ENCODE measurements at regions not wholly inside any gene's neighbourhood (a gene's known extent, or its start where the extent isn't known, plus 50 kb on each side); places are given as distances from the start of the nearest gene placed in this dataset.
"Not testable (repeated sequence)": the region's sequence is repeated elsewhere in the genome, so short reads cannot be mapped to it uniquely, and the experiment has no call there.

- Histone ChIP-seq H3K9me3 (no peaks in the 10 kb centered on the region), H3K36me3 (no peaks in the 10 kb centered on the region), H3K4me1 (peaks cover 0 to 4% (median 0%) of the 10 kb centered on the region in 3 donors), H3K4me3 (no peak overlapping the region), H3K27ac (no peak overlapping the region), H3K27me3 (no peaks in the 10 kb centered on the region)
- TF ChIP-seq POLR2AphosphoS5 (IDR thresholded peaks at IDR 0.05), result no peak
- no peak for TF ChIP-seq EP300 (IDR thresholded peaks at IDR 0.05)
- TF ChIP-seq POLR2A (IDR thresholded peaks at IDR 0.05), result no peak
- TF ChIP-seq CTCF (IDR thresholded peaks at IDR 0.05), result no peak
- ATAC-seq, result no peak
Observed at GRCh38 chr5:118068886-118069285, 919.5 kb downstream of the DTWD2 start.

DNA sequence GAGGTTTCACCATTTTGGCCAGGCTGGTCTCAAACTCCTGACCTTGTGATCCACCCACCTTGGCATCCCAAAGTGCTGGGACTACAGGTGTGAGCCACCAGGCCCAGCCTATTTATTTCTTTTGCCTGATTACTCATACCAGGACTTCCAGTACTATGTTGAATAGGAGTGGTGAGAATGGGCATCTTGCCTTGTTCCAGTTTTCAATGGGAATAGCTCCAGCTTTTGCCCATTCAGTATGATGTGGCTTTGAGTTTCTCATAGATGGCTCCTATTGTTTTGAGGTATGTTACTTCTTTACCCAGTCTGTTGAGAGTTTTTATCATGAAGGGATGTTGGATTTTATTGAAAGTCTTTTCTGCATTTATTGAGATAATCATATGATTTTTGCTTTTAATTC, 924.5 kb downstream of the DTWD2 start:
- H3K4me3 ChIP-seq, H3K27me3 ChIP-seq, H3K27ac ChIP-seq, H3K36me3 ChIP-seq, H3K4me1 ChIP-seq, H3K9me3 ChIP-seq, ATAC-seq: not testable (repeated sequence)

- no peaks in the 10 kb centered on the region for H3K9me3 ChIP-seq
- TF ChIP-seq POLR2A (IDR thresholded peaks at IDR 0.05) (no peak), EP300 (IDR thresholded peaks at IDR 0.05) (no peak), POLR2AphosphoS5 (IDR thresholded peaks at IDR 0.05) (no peak), CTCF (IDR thresholded peaks at IDR 0.05) (no peak)
- no peaks in the 10 kb centered on the region for H3K36me3 ChIP-seq
- no peaks in the 10 kb centered on the region for H3K4me1 ChIP-seq
- no peaks in the 10 kb centered on the region for H3K27me3 ChIP-seq
- no peak overlapping the region for H3K27ac ChIP-seq
- no peak for ATAC-seq
- H3K4me3 ChIP-seq, result no peak overlapping the region
- 77 to 90% methylated on average over 2 of the region's 2 CpGs for WGBS, 2 donors (ENCODE audit: low coverage in 1 of 2)
Observed at GRCh38 chr5:118060833-118061232, 927.5 kb downstream of the DTWD2 start.

DNA sequence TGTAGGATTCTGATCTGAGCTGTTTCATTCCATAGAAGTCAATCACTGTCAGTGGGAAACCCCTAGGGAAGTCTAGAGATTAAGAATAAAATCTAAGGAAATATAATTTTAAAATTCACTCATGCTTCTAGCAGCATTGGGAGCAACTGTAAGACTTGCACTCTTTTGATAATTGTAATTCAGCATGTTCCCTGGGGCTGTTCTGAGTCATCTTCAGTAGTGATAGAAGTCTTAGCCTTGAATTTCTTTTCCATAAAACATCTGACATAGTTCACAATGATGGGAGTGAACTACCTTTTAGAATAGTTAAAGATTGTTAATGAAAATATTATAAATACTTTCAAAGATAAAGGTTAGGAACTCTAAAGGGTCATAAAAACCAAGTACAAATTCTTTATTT, 935.8 kb downstream of the DTWD2 start:
- Histone ChIP-seq H3K27ac (no peak overlapping the region), H3K9me3 (peaks cover 0 to 6% (median 0%) of the 10 kb centered on the region in 3 donors), H3K36me3 (no peaks in the 10 kb centered on the region), H3K4me1 (no peaks in the 10 kb centered on the region), H3K27me3 (no peaks in the 10 kb centered on the region), H3K4me3 (no peak overlapping the region)
- ATAC-seq, result no peak
- TF ChIP-seq POLR2A (IDR thresholded peaks at IDR 0.05) (no peak), POLR2AphosphoS5 (IDR thresholded peaks at IDR 0.05) (no peak), EP300 (IDR thresholded peaks at IDR 0.05) (no peak)

GRCh38 chr5:118044169-118044568, 944.2 kb downstream of the DTWD2 start:
- H3K27ac ChIP-seq, result no peak overlapping the region
- WGBS, 2 donors (ENCODE audit: low coverage in 1 of 2), result 88% methylated on average over 4 of the region's 4 CpGs
- no peak overlapping the region for H3K4me3 ChIP-seq
- TF ChIP-seq POLR2AphosphoS5 (IDR thresholded peaks at IDR 0.05), result no peak
- no peak for TF ChIP-seq POLR2A (IDR thresholded peaks at IDR 0.05)
- ATAC-seq, result no peak
- H3K4me1 ChIP-seq, result no peaks in the 10 kb centered on the region
- no peaks in the 10 kb centered on the region for H3K36me3 ChIP-seq
- no peaks in the 10 kb centered on the region for H3K9me3 ChIP-seq
- H3K27me3 ChIP-seq, result no peaks in the 10 kb centered on the region

- no peak overlapping the region for H3K4me3 ChIP-seq
- no peak for ATAC-seq
- H3K4me1 ChIP-seq, result no peaks in the 10 kb centered on the region
- no peaks in the 10 kb centered on the region for H3K27me3 ChIP-seq
- TF ChIP-seq CTCF (IDR thresholded peaks at IDR 0.05) (no peak), POLR2AphosphoS5 (IDR thresholded peaks at IDR 0.05) (no peak), POLR2A (IDR thresholded peaks at IDR 0.05) (no peak), EP300 (IDR thresholded peaks at IDR 0.05) (no peak)
- no peaks in the 10 kb centered on the region for H3K9me3 ChIP-seq
- H3K27ac ChIP-seq, result no peak overlapping the region
- no peaks in the 10 kb centered on the region for H3K36me3 ChIP-seq
Observed at GRCh38 chr5:118043531-118043930, 944.8 kb downstream of the DTWD2 start.

DNA sequence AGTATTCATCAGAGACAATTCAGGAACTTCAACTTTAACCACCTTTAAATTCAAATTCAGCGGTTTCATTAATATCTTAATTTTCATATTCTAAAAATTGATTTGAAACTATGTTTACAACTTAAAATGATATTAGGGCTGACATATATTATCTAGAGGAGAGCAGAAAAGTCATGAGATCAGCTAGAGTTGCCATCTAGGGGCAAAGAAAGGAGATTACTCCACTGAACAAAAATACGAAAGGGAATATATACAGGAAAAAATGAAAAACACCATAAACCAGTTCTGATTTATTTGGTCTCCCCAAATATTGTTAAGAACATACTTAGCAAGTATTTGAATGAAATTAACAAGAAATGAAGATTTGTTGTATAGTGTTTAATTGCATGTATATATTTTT, 946.3 kb downstream of the DTWD2 start:
- Histone ChIP-seq H3K4me1 (no peaks in the 10 kb centered on the region), H3K4me3 (no peak overlapping the region), H3K9me3 (no peaks in the 10 kb centered on the region), H3K36me3 (no peaks in the 10 kb centered on the region), H3K27me3 (no peaks in the 10 kb centered on the region), H3K27ac (no peak overlapping the region)
- no peak for TF ChIP-seq EP300 (IDR thresholded peaks at IDR 0.05)
- TF ChIP-seq CTCF (IDR thresholded peaks at IDR 0.05), result no peak
- no peak for TF ChIP-seq POLR2AphosphoS5 (IDR thresholded peaks at IDR 0.05)
- no peak for TF ChIP-seq POLR2A (IDR thresholded peaks at IDR 0.05)
- 74 to 88% methylated on average over 2 of the region's 2 CpGs for WGBS, 2 donors (ENCODE audit: low coverage in 1 of 2)
- no peak for ATAC-seq
